ENCODE measurements at regions not wholly inside any gene's neighbourhood (a gene's known extent, or its start where the extent isn't known, plus 50 kb on each side); places are given as distances from the start of the nearest gene placed in this dataset.

DNA sequence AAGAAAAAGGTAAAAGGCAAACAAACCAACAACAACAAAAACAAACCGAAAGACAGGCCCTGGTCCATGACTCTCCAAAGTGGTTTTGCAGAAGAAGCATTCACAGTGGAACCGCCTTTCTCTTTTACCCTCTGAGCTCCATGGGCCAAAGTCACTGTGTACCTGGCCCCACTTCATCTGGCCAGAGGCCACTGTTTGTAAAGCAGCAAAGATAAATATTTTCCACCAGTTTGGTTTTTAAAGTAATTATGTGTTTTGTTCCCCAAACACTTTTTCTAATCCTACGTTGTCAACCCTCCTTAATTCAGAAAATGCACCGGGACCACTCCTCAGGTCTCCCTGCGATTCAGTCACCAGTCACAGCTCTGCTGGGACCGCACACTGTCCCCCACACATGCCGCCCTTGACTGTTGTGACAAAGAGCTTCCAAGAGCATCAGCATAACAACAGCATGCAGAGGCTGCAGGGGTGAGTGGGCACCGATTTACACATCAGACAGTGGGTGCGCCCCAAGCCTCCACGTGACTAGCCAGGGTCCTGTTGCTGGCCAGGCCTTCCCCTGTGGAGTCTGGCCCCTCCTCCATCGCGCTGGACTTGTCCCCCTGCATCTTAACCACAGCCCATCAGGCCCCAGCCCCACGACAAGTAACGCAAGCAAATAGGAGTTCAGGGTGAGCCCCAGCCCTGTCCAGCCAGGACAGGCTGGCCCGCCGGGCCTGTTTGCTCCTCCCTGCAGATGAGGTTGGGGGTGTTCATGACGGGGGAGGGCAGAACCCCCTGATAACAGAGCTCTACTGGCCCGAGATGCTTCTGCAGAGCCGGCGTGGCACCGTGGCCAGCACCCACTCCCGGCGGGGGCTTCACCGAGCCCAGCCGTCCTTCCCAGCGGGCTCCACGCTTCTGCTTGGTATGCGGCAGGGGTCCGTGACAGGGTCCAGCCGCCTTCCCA, 65.2 kb upstream of the DIO3 start:
- in situ Hi-C loops (cut with MboI; ENCODE audit: low pct_unique_long_range_greater_than_20kb, low sequenced_read_pairs), result no loop called here

DNA sequence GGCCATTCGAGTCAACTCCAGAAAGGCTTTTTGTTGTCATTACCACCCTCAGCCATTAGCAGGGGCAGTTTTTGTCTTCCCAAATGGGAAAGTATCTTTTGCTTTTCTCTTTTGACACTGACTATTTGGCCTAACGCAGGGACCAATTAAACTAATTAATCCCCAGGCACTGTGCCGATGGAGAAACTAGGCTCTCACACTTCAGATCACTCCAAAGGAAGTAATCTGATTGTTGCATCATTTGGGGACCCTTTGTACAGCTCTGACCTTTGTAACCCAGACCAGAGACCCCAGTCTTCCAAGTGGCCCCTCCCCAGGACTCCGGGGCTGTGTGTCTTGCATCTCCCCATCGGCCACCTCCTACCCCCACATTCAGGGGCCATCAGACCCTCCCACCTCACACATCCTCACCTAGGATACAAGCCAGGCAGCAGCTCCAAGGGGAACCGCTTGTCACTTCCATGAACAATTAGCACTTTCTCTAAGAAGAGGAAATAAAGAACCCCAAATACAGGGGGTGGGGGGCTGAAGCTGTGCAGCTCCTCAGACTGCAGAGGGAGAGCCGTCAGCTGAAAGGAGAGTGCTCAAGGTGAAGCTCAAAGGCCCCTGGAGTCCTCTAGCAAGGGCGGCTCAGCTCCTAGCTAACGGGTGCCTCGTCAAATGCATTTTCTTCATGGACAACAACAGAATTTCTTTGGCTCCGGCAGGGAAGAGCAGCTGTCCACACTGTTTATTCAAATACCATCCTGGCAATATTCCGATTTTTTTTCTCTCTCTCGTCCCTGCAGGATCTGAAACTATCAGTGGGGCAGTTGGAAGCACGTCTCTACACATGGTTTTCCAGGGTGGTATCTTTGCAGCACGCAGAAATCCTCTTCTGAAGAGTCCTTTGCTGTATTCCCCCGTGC, 64.3 kb upstream of the DIO3 start:
- in situ Hi-C loops (cut with MboI; ENCODE audit: low pct_unique_long_range_greater_than_20kb, low sequenced_read_pairs), result no loop called here
- no peak for DNase-seq

More for the DNA sequence above, 65.2 kb upstream of the DIO3 start:
- DNase-seq, result no peak

DNA sequence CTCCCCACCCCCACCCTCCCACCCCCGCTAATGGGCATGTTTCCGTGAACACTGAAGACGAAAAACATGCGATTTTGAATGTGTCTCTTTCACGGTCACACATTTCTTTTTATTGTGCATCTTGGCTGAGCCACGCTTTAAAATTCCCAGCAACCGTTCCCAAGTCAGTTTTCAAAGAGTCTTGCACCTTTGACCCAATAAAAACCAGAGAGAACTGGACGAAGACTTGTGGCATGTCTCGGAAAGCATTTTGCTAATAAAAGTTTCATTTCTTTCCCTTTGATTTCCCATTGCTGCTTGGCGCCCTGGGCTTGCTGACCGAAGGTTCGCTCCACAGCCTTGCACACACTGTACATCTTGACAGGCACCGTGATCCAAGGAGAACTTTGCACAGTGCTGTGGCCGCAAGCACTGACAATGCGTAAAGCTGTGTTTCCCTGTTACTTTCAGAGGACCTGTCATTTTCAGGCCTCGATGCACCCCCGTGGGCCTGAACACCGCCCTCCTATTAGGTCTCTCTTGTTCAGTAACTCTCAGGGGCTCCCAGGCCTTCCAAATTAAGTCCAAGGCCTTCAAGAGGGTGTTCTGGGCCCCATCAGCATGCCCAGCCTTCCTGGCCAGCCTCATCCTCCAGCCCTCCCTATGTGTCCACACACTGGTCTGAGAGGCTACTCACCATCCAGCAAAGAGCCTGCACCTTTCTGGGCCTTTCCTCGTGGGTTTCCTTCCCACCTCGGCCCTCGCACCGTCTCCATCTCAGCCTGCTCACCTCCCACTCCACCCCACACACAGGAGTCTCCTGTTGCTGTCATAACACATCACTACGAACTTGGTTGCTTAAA, 63.4 kb upstream of the DIO3 start:
- in situ Hi-C loops (cut with MboI; ENCODE audit: low pct_unique_long_range_greater_than_20kb, low sequenced_read_pairs), result no loop called here

DNA sequence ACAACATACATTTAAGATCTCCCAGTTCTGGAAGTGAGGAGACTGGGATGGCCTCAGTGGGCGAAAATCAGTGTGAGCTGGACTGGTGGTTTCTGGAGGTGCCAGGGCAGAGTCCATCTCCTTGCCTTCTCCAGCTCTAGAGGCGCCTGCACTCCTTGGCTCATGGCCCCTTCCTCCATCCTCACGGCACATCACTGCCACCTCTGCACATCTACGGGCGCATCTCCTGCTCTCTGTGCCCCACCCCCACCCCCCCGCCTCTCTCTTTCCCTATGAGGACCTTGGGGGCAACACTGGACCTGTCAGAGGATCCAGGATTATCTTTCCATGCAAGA, 62.8 kb upstream of the DIO3 start:
- no peak for DNase-seq
- in situ Hi-C loops (cut with MboI; ENCODE audit: low pct_unique_long_range_greater_than_20kb, low sequenced_read_pairs), result no loop called here

More for the DNA sequence above, 63.4 kb upstream of the DIO3 start:
- no peak for DNase-seq

DNA sequence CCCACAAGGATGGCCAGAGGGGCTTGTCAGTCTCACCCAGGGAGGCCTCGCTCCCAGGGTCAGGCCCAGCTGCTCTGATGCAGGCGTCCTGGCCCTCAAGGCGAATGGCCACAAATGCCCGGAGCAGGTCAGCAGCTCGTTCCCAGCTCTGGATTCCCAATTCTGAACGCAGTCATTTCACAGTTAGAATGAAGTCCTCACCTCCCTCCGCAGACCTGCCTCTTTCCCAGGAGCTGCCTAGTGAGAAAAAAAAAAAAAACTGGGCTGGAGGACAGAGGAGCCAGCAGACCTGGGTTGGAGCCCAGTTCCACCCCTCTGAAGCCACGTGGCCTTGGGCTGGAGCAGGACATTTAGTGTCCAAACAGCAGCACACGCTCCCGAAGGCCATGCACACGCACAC, 62.2 kb upstream of the DIO3 start:
- DNase-seq, result no peak
- in situ Hi-C loops (cut with MboI; ENCODE audit: low pct_unique_long_range_greater_than_20kb, low sequenced_read_pairs), result no loop called here

DNA sequence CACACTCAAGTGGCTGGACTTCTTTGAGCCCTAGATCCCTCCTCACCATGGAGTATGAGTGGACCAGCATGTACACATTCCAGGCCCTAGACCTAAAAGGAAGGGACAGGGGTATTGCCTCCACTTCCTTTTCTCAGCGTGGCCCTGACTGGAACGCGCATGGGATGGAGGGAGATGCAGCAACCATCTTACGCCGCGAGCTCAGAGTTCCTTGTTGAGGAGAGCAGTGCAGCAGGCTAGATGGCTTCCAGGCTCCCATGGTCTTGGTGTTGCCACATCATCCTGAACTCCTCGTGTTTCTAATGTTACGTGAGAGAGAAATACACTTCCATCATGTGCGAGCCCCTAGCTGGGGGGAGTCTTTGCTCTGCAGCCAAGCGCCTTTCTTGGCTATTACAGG, 61.8 kb upstream of the DIO3 start:
- in situ Hi-C loops (cut with MboI; ENCODE audit: low pct_unique_long_range_greater_than_20kb, low sequenced_read_pairs), result no loop called here

DNA sequence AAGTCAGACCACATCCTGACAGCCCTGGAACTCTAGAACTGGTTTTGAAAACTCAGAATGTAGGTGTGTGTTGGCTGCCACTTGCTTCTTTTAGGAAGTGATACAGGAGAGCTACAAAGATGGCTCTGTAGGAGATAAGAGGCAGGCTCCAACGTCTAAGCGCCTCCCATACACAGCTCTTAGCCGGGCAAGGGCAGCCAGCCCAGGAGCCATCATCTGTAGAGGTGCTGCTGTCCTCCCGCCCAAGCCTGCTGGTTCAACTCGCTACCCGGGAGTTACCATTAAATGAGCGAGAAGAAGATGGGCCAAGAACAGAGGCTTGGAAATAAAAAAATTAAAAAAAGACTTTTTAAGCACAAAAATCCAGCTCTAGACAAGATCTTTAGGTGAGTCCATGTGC, 61.2 kb upstream of the DIO3 start:
- no peak for DNase-seq
- in situ Hi-C loops (cut with MboI; ENCODE audit: low pct_unique_long_range_greater_than_20kb, low sequenced_read_pairs), result no loop called here

More for the DNA sequence above, 61.8 kb upstream of the DIO3 start:
- DNase-seq, result no peak

DNA sequence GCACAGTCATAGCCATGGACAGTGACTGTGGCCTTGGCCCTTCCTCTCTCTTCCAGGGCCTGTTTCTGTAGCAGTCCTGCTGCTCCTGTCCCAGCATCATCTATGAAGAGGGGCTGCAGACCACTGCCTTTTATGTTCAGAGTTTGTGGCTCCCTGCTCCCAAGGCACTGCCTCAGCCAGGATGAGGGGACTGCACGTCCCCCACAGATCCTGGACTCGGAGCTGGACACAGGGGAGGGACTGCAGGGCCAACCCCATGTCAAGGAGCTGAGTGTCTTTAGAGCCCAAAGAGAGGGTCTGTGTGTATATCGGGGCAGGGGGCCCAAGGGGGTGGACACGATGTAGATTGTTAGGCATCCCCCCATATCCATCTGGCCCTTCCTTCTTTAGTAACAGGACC, 60.6 kb upstream of the DIO3 start:
- in situ Hi-C loops (cut with MboI; ENCODE audit: low pct_unique_long_range_greater_than_20kb, low sequenced_read_pairs), result no loop called here
- DNase-seq, result no peak

DNA sequence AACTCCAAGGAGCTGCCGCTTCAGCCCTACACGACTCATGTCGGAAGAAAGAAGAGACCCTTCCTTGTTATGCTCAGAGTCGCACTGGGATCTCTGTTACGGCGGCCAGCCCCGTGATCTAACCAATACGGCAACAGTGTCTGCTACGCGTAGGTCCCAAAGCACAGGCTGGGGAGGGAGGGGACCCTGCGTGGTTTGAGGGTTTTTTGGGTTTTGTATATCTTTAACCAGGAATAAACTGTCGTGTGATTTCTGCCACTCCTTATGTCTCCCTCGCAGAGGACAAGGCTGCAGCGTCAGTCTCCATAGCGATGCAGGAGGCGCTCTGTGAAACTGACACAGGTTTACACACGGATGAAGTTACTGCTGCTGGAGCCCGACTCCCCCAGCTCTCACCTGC, 60.0 kb upstream of the DIO3 start:
- no peak for DNase-seq
- in situ Hi-C loops (cut with MboI; ENCODE audit: low pct_unique_long_range_greater_than_20kb, low sequenced_read_pairs), result no loop called here

DNA sequence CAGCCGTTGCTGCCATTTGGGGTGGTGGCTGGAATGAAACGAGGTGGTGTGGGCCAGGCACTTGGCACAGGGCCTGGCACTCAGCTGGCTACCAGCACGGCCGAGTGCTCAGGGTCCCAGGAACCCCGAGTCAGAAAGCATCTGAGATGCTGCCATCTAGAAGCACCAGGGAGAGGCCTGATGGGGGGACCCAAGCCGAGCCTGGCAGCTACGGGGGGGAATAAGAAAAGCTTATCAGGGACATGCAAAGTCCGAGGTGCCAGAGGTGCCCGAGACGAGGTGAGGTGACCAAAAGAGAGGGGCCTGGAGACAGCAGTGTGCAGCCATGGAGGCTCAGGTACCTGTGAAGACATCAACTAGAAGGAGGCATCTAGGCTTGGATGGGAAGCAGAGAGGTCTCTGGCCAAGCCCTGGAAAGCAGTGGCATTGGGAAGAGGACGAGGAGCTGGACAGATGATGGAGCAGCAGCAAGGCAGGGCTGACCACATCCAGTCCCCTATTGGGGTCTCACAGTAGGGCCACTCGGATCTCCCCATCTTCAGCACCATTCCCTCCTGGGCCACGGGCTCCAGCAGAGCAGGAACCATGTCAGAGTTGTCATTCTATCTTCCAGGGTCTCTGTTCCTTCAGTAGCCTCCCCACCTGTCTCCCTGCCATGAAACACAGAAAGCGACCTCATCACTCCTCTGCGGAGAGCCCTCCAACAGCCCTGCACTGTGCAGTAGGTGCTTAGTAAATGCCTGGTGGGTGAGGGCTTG, 59.3 kb upstream of the DIO3 start:
- no peak for DNase-seq
- in situ Hi-C loops (cut with MboI; ENCODE audit: low pct_unique_long_range_greater_than_20kb, low sequenced_read_pairs), result no loop called here

DNA sequence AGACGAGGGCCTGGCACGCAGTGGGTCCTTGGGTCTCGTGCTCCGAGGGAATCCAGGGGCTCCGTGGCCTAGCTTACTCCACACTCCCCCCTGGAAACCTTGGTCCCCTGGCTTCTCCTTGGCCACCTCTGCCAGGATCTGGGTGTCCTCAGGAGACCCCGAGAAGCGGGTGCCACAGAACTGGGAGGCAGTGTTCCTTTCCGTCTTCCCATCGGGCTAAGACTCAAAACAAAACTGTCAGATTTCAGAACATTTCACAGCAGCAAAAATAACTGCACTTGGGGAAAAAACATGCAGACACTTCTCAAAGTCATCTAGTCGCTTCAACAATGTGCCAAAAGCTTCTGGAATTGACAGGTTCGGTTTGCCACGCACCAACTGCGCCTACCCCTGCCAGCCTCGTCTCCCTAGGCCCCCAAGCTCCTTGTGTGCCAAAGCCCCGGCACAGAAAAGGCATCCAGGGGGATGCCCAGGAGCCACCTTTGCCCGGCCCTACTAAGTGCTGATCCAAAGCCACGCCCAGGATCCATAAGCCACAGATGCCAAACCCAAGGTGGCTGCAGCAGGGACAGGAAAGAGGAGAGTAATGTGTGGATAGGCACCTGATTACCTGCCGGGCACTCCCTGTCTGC, 58.4 kb upstream of the DIO3 start:
- in situ Hi-C loops (cut with MboI; ENCODE audit: low pct_unique_long_range_greater_than_20kb, low sequenced_read_pairs), result no loop called here

DNA sequence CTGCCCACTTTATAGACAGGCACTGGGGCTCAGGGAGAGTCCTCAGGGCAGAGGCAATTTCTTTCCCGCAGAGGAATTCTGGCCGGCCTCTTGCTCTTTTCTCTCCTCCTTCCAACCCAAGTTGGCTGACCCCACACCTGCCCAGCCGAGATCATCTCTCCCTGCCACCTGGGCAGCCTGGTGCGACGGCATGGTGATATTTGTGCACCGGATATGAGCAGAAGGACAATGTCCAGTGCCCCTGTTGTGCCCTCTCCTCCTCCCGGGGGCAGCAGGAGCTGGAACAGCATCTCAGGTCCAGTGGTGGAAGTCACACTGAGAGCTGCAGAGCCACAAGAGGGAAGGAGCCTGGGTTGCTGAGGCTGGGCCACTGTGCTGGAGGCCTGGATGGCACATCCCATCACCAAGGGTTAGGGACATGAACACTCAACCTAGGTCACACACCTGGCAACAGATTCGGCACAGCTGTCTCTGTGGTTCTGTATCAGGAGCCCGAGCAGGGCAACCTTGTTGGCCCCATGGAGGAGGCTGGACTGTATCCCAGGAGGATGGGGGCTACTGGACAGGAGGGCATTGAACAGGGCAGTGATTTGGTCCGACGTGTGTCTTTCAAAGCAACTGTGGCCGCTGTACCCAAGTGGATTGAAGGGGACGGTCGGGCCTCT, 57.7 kb upstream of the DIO3 start:
- DNase-seq, result no peak
- in situ Hi-C loops (cut with MboI; ENCODE audit: low pct_unique_long_range_greater_than_20kb, low sequenced_read_pairs), result no loop called here

More for the DNA sequence above, 58.4 kb upstream of the DIO3 start:
- no peak for DNase-seq

DNA sequence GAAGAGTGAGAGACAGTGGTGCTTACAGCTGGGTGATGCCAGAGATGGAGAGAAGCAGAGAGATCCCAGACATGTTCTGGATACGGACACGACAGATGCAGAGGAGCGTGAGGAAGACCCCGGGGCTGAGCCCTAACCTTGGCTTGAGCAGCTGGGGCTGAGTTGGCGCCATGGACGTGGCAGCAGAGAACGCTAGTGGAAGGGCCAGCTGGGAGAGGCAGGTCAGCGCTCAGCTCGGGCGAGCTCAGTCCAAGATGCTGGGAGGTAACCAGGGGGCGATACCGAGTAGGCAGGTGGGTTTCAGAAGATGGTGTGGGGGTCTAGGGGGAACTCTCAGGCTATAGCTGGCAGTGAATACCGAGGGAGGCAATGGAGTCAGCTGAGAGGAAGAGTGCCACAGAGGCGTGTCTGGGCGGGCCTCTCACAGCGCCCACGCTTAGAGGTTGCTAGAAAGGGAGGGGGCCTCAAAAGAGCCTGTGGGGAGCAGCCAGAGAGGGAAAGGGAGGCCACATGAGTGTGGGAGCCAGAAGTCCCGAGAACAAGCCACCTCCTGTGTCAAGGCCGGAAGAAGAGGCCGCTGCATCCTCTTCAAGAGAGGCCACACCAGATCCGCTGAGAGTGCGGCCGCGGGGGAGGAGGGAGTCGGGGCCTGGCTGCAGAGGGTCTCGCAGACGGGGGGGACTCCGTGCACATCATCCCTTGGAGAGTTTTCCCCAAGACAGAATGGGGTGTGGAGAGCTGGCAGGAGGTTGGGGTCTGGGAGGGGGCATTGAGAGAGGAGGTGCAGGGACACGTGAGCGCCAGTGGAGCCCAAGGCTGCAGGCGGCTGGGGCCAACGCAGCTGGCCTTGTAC, 57.0 kb upstream of the DIO3 start:
- DNase-seq, result no peak
- in situ Hi-C loops (cut with MboI; ENCODE audit: low pct_unique_long_range_greater_than_20kb, low sequenced_read_pairs), result no loop called here

DNA sequence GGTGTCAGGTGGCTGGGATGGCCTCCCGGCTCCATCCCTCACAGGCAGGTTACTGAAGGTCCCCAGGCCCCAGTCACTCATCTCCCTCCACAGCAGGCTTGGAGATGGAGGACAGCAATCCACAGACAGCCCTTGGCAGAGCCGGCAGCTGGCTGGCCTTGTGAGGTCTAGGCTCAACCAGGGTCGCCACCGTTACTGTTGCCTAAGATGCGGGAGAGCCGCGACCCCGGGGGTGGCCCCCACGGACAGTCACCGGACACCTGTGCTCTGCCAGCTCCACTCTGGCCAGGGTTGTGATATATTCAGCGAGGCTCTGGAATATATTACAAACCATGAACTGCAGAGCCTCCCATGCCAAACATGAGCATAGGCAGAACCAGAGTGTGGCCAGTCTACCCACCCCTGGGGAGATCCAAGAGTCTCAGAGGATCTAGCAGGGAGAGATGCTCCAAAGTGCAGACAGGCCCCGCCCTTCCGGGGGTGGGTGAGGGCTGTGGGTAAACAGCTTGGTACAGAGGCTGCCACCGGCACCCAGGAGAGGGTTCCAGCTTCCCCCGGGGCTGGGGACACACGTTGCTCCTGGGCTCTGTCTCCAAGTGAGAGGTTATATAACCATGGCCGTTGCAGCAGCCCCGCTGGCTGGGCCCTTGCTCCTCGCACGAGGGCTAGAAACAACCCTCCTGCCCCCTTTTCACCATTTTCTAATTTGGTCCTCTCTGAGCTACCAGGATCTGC, 55.9 kb upstream of the DIO3 start:
- DNase-seq, result no peak
- in situ Hi-C loops (cut with MboI; ENCODE audit: low pct_unique_long_range_greater_than_20kb, low sequenced_read_pairs), result no loop called here

DNA sequence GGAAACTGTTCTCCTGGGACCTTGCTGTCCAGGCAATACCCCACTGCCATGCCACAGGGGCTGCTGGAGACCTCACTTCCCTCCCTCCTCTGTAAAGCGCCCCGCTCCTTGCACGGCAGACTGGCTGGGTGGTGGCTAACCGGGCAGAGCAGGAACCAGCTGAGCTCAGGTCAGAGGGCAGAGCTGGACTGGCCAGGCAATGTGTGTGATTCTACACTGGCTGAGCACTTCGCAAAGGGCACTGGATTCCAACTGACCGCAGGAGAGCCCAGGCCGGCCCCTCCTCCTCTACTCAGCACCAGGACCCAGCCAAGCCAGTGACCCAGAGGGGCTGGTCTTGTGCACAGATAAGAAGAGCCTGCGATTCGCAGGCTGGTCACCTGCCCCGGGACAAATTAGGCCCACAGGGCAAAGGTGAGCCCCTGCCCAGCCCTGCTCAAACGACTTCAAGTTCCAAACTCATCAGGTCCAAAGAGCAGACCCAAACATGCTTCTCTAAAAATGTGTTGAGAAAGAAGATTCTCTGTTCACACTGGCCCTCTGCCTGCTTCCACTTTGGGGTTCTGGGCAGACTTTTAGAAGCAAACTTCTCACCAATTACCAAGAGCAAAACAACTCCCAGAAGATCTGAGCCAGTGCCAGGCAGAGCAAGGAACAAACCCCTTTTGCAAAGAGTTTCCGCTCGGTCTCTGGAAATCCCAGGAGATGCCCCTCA, 54.9 kb upstream of the DIO3 start:
- in situ Hi-C loops (cut with MboI; ENCODE audit: low pct_unique_long_range_greater_than_20kb, low sequenced_read_pairs), result no loop called here
- DNase-seq, result no peak
